Aorta (tissue), 5 donors: ENCODE measurements at regions not wholly inside any gene's neighbourhood (a gene's known extent, or its start where the extent isn't known, plus 50 kb on each side); places are given as distances from the start of the nearest gene placed in this dataset.

ENCODE experiments used
- ATAC-seq: fragments of 200-7000 bp; cut with Tn5 transposase; one replicate; pipeline ENCODE4 v1.9.1; 2022; ENCODE audit warnings: moderate library complexity; ENCODE audit not compliant: low FRiP score
- DNase-seq, 2 donors: peaks; one replicate each; pipeline ENCODE4 v3.0.0-alpha.2; 2020
- H3K27ac ChIP-seq, 2 donors: one replicate each; pipeline ENCODE4 v1.5.1; 2013; ENCODE audit warnings: low read length in 2 of 2, mild to moderate bottlenecking in 2 of 2, moderate library complexity in 2 of 2, control low read depth in 1 of 2, inconsistent platforms in 1 of 2, low read depth in 1 of 2
- H3K27me3 ChIP-seq, 2 donors: one replicate each; pipeline ENCODE4 v1.6.1; 2013; ENCODE audit warnings: control low read depth in 1 of 2, low read length in 1 of 2, mild to moderate bottlenecking in 1 of 2, moderate library complexity in 1 of 2; ENCODE audit not compliant: insufficient read depth in 2 of 2, control insufficient read depth in 1 of 2
- H3K36me3 ChIP-seq, 2 donors: one replicate each; pipeline ENCODE4 v1.6.1; 2013; ENCODE audit warnings: control low read depth in 1 of 2, low read length in 1 of 2, mild to moderate bottlenecking in 1 of 2; ENCODE audit not compliant: insufficient read depth in 2 of 2, control insufficient read depth in 1 of 2
- H3K4me1 ChIP-seq, 2 donors: one replicate each; pipeline ENCODE4 v1.6.1; 2013; ENCODE audit warnings: low read length in 2 of 2, control low read depth in 1 of 2, mild to moderate bottlenecking in 1 of 2, moderate library complexity in 1 of 2; ENCODE audit not compliant: insufficient read depth in 2 of 2, control insufficient read depth in 1 of 2
- H3K4me3 ChIP-seq, 2 donors: one replicate each; pipeline ENCODE4 v1.5.1; 2013; ENCODE audit warnings: low read length in 2 of 2, control low read depth in 1 of 2, mild to moderate bottlenecking in 1 of 2
- H3K9me3 ChIP-seq: one replicate; pipeline ENCODE4 v1.6.1; 2013; ENCODE audit warnings: mild to moderate bottlenecking, low read length; ENCODE audit not compliant: control insufficient read depth
- WGBS, 2 donors: extraction: QIAGEN DNeasy Blood & Tissue Kit; methylation state at CpG; one replicate each; pipeline ENCODE4 v1.1.7; 2013; 5-methylcytosine and 5-hydroxymethylcytosine counted together
- intact Hi-C, 2 donors: fragments of 100-400 bp; cut with DNase I; formaldehyde crosslinking; loops; one replicate each; pipeline versions ENCODE4 v1.14.2 to v1.15.0; 2022
- donor health status: healthy with polysubstance abuse.
- donor health status: Bipolar disorder and iron deficiency.
- donor health status: DM: no; HTN: no; CAD: no.
- donor health status: DM: no; HTN: no; CAD: no.
- donor health status: DM: yes; HTN: yes; CAD: no.

DNA sequence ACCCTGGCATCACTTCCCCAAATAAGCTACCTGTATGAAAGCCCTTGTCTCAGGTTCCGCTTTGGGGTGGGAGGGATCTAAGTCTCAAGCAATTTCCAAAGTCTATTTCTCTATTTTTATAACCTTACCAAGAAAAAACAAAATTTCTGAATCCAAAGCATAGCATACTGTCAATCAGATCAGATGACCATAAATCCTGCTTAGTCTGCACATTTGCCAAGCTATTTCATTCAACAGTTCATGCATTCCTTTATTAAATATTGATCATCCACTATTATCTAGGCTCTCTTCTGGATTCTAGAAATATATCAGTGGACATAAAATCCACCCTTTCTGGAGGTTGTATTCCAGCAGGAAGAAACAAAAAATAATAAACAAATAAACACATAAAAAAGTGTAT lies 263.5 kb upstream of the USP15 start:
- Histone ChIP-seq H3K27ac (no peak overlapping the region), H3K27me3 (peaks cover 0 to 2% of the 10 kb centered on the region in 2 donors), H3K4me1 (no peaks in the 10 kb centered on the region), H3K4me3 (no peak overlapping the region), H3K9me3 (no peaks in the 10 kb centered on the region), H3K36me3 (no peaks in the 10 kb centered on the region)
- ATAC-seq (no peak), DNase-seq (no peak)
- 95 to 100% methylated on average over 1 of the region's 1 CpG for WGBS, 2 donors
- intact Hi-C loops = no loop called here

DNA sequence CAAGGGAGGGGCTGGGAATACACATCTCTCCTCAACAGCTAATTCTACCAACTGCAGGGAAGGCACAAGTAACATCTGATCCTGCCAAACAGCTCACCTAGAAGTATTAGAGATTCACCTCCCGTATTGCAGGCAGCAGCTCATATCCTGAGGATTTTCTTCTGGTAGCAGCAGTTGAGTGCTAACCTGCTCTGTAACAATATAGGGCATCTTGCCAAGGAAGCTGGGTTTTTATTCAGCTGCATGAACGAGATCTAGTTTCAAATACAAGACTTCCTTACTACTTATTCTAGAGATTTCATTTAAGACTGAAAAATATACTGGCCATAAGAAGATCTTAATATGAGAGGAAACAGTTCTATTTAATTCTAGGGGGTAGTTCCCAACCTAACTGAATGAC lies 261.4 kb upstream of the USP15 start:
- H3K4me1 ChIP-seq = no peaks in the 10 kb centered on the region
- no peaks in the 10 kb centered on the region for H3K9me3 ChIP-seq
- no peak overlapping the region for H3K4me3 ChIP-seq
- 46 to 59% methylated on average over 2 of the region's 2 CpGs for WGBS, 2 donors
- H3K36me3 ChIP-seq = no peaks in the 10 kb centered on the region
- H3K27me3 ChIP-seq = peaks cover 0 to 2% of the 10 kb centered on the region in 2 donors
- ATAC-seq (no peak), DNase-seq (no peak)
- intact Hi-C loops = no loop called here
- H3K27ac ChIP-seq = no peak overlapping the region

DNA sequence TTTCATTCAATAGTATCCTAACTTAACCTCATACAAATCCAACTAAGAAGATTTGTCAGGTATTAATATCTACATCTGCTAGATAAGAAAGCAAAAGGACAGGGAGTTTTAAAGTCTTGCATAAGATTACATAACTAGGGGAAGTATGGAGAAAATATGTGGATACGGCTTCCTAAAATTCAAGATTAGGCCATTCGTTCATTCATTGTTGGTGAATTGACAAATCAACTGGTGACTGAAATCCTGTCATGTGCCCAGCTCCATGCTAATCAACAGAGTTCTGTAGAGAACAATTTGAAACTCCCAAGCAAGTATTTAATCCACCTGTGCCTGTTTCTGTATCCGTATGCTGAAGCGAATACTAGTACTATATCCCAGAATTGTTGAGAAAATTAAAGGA lies 260.9 kb upstream of the USP15 start:
- Histone ChIP-seq H3K27me3 (peaks cover 0 to 2% of the 10 kb centered on the region in 2 donors), H3K27ac (no peak overlapping the region), H3K4me3 (no peak overlapping the region), H3K36me3 (no peaks in the 10 kb centered on the region), H3K4me1 (no peaks in the 10 kb centered on the region), H3K9me3 (no peaks in the 10 kb centered on the region)
- 60 to 62% methylated on average over 4 of the region's 4 CpGs for WGBS, 2 donors
- DNase-seq = no peak
- no peak for ATAC-seq
- intact Hi-C loops = no loop called here

DNA sequence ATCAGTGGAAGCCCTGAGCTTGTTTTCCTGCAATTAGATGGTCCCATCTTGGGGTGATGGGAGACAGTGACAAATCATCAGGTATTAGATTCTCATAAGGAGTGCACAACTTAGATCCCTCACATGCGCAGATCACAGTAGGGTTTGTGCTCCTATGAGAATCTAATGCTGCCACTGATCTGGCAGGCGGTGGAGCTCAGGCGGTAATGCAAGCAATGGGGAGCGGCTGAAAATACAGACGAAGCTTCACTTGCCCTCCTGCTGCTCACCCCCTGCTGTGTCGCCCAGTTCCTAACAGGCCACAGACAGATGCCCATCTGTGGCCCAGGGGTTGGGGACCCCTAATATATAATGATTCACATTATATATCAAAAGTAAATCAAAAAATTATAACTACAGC lies 258.8 kb upstream of the USP15 start:
- DNase-seq = no peak
- Histone ChIP-seq H3K4me3 (no peak overlapping the region), H3K27me3 (peaks cover 0 to 2% of the 10 kb centered on the region in 2 donors), H3K36me3 (no peaks in the 10 kb centered on the region), H3K27ac (no peak overlapping the region), H3K4me1 (no peaks in the 10 kb centered on the region), H3K9me3 (no peaks in the 10 kb centered on the region)
- WGBS, 2 donors = 97 to 98% methylated on average over 6 of the region's 6 CpGs
- ATAC-seq = no peak
- intact Hi-C loops = loop anchor here in 1 of 2 donors (5.0 to 10.0 kb wide), 2 partner anchors 123 to 191 kb away; a partner anchor contains a TSS

DNA sequence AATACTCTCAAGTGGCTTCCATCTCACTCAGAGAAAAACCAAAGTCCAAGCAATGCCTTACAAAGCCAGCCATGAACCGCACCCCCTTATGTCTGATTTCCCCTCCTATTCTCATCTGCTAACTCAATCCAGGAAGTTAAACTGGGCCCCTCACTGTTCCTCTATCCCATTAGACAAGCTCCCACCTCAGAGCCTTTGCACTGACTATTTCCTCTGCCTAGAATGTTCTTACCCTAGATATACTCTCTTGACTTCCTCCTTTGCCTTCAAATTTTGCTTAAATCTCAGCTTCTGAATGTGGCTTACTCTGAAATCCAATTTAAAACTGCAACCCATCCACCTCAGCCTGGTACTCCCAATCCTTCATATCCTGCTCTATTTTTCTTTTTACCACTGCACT lies 257.0 kb upstream of the USP15 start:
- Histone ChIP-seq H3K27ac (no peak overlapping the region), H3K36me3 (no peaks in the 10 kb centered on the region), H3K4me3 (no peak overlapping the region), H3K4me1 (no peaks in the 10 kb centered on the region), H3K9me3 (no peaks in the 10 kb centered on the region), H3K27me3 (no peaks in the 10 kb centered on the region)
- DNase-seq = no peak
- ATAC-seq = no peak
- intact Hi-C loops = loop anchor here in 1 of 2 donors (5.0 to 10.0 kb wide), 2 partner anchors 122 to 189 kb away; a partner anchor contains a TSS
- WGBS, 2 donors = 89 to 90% methylated on average over 1 of the region's 1 CpG

DNA sequence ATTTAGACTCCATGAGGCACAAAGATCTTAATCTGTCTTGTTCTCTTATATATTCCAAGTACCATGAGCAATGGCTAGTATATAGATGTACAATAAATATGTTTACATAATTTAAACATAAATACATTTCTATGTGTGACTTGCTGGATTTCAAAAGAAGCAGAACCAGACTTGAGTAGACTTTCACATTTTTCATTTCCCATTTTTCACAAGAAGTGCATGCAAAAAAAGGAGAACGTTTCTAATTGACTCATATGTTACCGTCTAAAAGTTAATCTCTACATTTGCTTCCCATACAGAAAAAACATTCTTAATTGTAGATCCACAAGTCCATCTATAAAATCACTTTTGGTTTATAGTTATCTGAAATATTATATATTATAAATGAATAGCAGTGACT lies 256.5 kb upstream of the USP15 start:
- Histone ChIP-seq H3K27ac (no peak overlapping the region), H3K4me1 (no peaks in the 10 kb centered on the region), H3K27me3 (no peaks in the 10 kb centered on the region), H3K4me3 (no peak overlapping the region), H3K9me3 (no peaks in the 10 kb centered on the region), H3K36me3 (no peaks in the 10 kb centered on the region)
- no peak for ATAC-seq
- DNase-seq = no peak
- WGBS, 2 donors = 32 to 79% methylated on average over 2 of the region's 2 CpGs
- intact Hi-C loops = loop anchor here in 1 of 2 donors (5.0 to 10.0 kb wide), 2 partner anchors 121 to 189 kb away; a partner anchor contains a TSS

DNA sequence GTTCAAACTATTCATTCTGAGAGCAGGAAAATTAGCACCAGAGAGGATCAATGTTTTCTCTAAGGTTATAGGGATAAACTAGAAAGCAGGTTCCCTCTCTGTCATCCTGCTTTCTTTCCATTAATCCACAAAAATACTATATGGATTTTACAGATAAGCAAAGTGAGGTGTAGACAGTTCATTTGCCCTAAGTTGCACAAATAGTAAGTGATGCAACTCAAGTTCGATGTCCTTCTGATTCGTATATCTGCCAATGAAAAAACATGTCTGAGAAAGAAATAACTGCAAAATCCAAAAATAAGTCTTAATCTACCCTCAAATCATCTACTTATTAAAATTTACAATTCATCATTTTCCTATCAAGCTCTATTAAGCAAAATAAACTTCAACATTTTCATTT lies 254.6 kb upstream of the USP15 start:
- H3K4me1 ChIP-seq = no peaks in the 10 kb centered on the region
- WGBS, 2 donors = 38 to 39% methylated on average over 2 of the region's 2 CpGs
- ATAC-seq (no peak), DNase-seq (no peak)
- no peak overlapping the region for H3K4me3 ChIP-seq
- H3K9me3 ChIP-seq = no peaks in the 10 kb centered on the region
- H3K36me3 ChIP-seq = no peaks in the 10 kb centered on the region
- no peaks in the 10 kb centered on the region for H3K27me3 ChIP-seq
- no peak overlapping the region for H3K27ac ChIP-seq
- intact Hi-C loops = loop anchor here in 1 of 2 donors (10.0 kb wide), 1 partner anchor 119 kb away; no protein-coding TSS in a partner anchor

DNA sequence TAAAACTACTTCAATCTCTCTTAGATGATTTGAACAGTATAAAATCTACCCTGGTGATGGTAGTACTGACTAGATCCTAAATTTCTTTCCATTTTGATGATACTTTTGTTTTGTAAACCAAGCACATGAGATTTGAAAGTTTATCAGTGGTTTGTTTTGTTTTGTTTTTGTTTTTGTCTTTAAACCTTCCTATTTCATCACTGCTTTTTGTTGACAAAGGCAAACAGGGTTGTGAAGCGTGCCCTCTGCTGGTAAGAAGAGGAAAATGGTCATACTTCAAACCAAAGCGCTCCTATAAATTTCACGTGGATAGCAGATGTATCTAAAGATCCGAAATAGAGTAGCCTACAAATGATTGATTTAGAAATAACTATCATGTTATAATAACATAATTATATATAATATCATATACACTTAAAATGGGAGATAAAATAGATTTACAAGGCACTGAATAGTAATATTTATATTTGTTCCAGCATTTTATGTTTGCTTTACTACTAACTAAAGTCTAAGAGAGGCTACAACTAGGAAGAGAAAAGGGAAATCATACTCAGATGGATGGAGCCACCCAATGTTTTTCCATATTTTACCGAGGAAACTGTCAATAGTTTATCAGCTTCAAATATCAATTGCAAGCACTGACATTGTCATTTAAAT lies 254.0 kb upstream of the USP15 start:
- Histone ChIP-seq H3K9me3 (no peaks in the 10 kb centered on the region), H3K4me3 (no peak overlapping the region), H3K4me1 (no peaks in the 10 kb centered on the region), H3K27me3 (no peaks in the 10 kb centered on the region), H3K27ac (no peak overlapping the region), H3K36me3 (no peaks in the 10 kb centered on the region)
- no peak for DNase-seq
- WGBS, 2 donors = 48 to 66% methylated on average over 5 of the region's 5 CpGs
- intact Hi-C loops = loop anchor here in 1 of 2 donors (10.0 kb wide), 1 partner anchor 119 kb away; no protein-coding TSS in a partner anchor
- ATAC-seq = no peak

DNA sequence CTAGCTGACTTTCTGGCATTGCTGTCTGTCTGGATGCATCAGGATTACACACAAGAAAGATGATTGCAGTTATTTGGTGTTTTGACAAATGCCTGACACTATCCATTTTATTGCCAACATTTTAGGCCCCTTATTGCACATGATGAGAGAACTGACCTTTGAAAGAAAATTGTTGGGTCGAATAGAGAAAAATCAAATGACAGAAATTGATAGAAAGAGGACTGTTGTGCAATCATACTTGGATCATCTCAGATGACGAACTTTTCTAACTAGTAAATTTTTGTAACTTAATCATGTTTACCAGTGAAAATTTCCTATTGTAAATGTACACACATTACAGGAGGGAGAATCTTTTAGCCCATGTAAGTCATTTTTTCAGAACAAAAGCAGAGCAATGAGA lies 251.5 kb upstream of the USP15 start:
- no peak for DNase-seq
- H3K36me3 ChIP-seq = no peaks in the 10 kb centered on the region
- no peaks in the 10 kb centered on the region for H3K9me3 ChIP-seq
- no peak overlapping the region for H3K27ac ChIP-seq
- no peaks in the 10 kb centered on the region for H3K4me1 ChIP-seq
- ATAC-seq = no peak
- no peaks in the 10 kb centered on the region for H3K27me3 ChIP-seq
- H3K4me3 ChIP-seq = no peak overlapping the region
- intact Hi-C loops = loop anchor here in 1 of 2 donors (10.0 kb wide), 1 partner anchor 116 kb away; no protein-coding TSS in a partner anchor
- 81 to 91% methylated on average over 2 of the region's 2 CpGs for WGBS, 2 donors
